PFSK-1 (cell line): ENCODE measurements at regions not wholly inside any gene's neighbourhood (a gene's known extent, or its start where the extent isn't known, plus 50 kb on each side); places are given as distances from the start of the nearest gene placed in this dataset.

Experiments
- FOXP2 ChIP-seq: optimal IDR thresholded peaks from 2 replicates; pipeline ENCODE3; 2011; ENCODE audit warnings: borderline replicate concordance, control low read depth, inconsistent platforms; ENCODE audit not compliant: insufficient read depth; ENCODE audit errors: extremely low read length, extremely low read depth
- POLR2AphosphoS5 ChIP-seq: IDR thresholded peaks from 2 replicates; pipeline ENCODE4 v1.6.1; 2012; ENCODE audit warnings: low read depth, mild to moderate bottlenecking, control low read depth, low read length, moderate library complexity
- SIN3A ChIP-seq: IDR thresholded peaks from 2 replicates; pipeline ENCODE4 v1.6.1; 2012; ENCODE audit warnings: mild to moderate bottlenecking, low read length, moderate library complexity, borderline replicate concordance; ENCODE audit not compliant: insufficient read depth
- TAF1 ChIP-seq: IDR thresholded peaks from 2 replicates; pipeline ENCODE4 v1.6.1; 2012; ENCODE audit warnings: low read length, control low read depth, borderline replicate concordance; ENCODE audit not compliant: insufficient read depth

- TF ChIP-seq POLR2AphosphoS5, result no peak
- TF ChIP-seq SIN3A, result no peak
- no peak for TF ChIP-seq FOXP2
- no peak for TF ChIP-seq TAF1
Observed at GRCh38 chr12:58539295-58539694, 381.0 kb downstream of the LRIG3 start.
